A204.1 (cell line): ENCODE measurements at regions not wholly inside any gene's neighbourhood (a gene's known extent, or its start where the extent isn't known, plus 50 kb on each side); places are given as distances from the start of the nearest gene placed in this dataset.

Experiments used
- FAIRE-seq: peaks from 2 replicates; lab custom pipeline; 2012; peaks lifted over from hg19 to GRCh38; lab: Jason Lieb, UNC

DNA sequence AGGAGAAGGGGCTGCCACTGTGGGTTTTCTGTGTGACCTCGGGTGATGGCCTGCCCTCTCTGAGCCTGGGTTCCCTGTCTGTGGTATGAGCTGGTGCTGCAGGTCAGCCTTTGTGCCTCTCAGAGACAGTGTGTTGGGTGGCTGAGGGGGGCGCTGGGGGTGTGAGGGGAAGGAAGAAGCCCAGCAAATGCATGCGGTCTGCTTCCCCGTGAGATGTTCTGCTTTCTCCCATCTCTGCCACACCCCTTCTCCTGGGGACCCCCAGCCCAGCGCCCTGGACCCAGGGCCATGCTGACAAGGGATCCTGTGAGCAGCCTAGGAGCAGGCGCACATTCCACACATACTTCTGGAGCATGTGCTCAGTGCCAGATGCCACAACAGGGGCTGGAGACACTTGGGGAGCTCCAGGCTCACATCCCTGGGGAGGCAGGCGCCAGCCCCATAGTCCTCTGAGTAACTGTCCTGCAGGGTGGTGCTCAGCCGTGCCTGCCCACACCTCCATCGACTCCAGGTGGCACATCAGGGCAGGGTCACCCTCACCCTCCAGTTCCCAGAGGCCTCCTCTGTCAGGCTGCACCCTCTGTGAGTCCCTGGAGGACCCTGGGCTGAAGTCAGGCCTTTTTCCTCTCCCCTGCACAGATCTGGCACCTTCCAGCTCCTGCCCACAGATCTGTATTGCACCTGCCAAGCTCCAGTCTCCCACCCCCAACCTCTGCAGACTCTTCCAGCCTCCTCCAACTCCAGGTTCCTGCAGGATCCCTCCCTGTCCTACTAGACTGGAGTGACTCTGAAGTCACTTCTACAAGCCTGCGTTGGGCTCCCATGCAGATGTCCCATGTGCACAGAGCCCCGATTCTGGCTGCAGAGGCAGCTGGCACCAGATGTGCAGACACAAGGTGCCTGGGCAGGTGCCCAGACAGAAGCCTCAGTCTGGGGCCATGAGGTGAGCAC, 205.6 kb downstream of the KIF26A start:
- FAIRE-seq = no peak

DNA sequence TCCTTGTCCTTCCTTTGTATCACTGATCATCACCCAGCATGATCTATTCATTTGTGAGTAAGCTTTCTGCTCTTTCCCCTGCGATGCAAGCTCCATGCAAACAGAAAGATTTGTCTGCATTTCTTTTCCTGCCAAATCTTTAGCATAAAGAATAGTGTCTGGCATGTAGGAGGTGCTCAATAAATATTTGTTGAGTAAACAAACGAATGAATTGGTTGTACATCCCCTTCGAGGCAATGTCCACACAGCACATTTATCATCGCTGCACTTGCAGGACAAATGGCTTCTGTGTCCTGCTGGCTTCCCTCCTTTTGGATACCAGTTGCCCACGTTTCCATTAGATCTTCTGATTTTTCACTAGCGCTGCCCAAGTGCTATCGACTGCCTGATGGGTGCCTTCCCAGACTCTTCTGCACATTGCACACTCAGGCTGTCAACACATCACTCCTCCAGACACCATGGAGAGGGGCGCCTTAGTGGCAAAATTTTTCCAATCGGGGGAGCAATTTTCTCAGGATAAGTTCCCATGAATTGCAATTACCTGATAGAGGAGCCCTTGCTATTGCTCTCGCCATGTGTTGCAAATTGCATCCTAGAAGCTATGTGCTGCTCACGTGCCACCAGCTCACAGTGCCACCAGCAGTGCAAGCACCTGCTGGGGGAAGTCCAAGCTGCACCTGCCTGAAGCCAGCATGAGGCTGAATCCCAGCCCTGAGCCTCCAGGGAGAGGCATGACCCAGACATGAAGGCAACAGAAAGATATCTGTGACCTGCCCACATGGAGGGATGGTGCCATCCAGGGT, 206.6 kb downstream of the KIF26A start:
- no peak for FAIRE-seq

DNA sequence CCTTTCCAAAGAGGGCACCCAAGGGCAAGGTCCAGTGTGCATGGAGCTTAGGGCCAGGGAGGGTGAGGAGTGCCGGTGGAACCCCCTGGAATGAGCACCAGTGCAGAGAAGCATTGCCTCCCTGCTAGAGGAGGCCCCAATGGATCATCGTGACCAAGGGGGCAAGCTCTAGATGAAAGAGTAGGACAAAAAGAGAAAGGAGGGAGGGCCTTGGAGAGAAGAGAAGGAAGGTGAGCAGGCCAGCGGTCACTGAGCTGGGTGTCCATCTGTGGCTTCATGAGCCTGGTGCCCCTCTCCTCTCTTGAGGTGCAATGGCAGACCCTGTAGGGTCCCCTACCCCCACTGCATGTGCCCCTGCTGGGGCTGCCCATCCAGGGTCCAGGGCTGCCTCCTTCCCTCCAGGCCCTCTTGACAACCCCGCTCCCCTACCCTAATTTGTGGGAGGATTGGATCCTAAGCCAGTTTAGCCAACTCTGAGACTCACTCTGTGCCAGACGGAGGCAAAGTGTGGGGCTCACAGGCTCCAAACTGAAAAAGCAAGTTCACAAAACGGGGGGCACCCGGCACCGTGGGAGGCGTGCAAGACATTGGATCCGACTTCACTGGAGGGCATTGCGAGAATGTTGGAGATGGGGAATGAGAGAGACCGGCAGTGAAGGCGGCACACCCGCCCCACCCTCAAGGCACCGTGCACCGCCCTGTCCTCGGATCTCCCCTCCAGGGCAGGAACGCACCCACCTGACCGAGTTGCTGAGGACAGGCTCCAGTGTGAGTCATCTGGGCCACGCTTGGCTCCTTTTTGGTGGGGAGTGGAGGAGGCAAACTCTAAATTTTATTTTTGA, 207.5 kb downstream of the KIF26A start:
- FAIRE-seq = no peak

DNA sequence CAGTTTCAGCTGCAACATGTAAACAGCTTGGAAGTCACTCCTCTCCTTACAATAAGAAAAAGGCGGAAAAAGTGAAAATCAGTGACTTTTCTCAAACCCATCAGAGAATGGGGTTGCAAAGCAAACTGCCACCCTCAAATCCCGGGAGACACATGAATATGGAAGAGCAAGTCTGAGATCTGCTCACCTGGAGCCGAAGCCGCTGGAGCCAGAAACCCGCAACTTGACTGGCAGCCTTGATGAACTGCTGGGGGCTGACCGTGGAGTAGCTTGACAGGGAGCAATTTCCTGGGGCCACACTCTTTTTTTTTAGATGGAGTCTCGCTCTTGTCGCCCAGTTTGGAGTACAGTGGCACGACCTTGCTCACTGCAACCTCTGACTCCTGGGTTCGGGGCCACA, 208.2 kb downstream of the KIF26A start:
- no peak for FAIRE-seq

DNA sequence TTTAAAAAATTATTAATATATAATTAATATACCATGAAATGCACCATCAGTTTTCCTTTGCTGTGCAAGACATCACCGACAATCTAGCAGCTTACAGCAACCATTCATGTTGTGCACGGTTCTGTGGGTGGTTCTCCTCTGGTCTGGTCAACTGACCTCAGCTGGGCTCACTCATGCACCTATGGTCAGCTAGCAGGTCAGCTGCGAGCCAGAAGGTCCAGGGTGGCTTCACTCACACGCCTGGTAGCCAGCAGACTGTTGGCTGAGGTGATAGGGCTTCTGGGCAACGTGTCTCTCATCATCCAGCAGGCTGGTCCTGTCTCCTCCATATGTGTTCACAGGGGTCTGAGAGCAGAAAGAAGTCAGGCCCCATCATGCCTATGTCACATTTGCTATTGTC, 210.4 kb downstream of the KIF26A start:
- no peak for FAIRE-seq

DNA sequence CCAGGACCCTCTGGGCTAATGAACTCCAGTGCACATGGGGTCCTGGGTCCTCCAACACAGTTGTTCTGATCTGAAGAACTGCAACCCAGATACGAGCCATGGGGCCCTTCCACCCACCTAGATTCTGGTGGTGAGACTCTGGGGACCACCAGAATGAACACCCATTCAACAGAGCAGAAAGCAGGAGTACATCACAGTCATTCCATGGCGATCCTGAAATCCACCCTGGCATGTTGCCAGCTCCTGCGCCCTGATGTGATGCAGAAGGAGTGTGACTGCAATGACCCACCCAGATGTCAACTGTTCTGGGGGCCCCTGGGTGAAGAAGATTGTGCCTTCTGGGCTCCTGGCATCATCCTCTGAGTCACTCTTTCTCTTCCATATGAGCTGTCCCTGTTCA, 211.6 kb downstream of the KIF26A start:
- FAIRE-seq = no peak

DNA sequence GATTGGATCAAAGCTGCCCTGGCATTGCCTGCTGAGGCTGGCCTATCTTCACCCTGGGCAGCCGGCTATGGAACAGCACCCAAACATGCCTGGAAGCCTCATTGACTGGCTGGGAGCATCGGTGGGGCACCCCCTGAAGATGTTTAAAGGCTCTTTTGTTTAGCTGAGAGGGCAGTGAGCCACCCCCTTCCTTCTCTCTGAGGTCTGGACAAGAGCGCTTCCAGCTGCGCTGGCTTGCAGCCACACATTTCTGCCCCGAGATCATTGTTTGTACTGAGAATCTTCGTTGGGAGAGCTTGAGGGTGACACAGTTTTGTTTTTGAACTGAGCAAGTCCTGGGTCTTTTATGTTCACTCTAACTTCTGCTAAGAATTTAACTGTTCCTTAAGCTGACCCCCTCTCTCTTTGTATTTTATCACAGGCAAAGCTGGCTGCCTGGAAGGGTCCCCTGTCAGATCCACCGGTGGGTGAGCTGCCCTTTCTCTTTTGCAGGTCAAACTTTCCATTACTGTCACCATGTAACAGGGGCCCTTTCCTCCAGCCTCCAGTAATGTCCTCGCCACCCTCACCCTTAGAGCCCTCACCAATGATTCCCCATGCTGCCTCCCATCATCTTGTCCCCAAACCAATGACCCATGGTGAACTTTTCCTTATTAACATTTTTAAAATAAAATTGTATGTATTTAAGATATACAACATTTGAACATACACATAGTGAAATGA, 212.2 kb downstream of the KIF26A start:
- no peak for FAIRE-seq

DNA sequence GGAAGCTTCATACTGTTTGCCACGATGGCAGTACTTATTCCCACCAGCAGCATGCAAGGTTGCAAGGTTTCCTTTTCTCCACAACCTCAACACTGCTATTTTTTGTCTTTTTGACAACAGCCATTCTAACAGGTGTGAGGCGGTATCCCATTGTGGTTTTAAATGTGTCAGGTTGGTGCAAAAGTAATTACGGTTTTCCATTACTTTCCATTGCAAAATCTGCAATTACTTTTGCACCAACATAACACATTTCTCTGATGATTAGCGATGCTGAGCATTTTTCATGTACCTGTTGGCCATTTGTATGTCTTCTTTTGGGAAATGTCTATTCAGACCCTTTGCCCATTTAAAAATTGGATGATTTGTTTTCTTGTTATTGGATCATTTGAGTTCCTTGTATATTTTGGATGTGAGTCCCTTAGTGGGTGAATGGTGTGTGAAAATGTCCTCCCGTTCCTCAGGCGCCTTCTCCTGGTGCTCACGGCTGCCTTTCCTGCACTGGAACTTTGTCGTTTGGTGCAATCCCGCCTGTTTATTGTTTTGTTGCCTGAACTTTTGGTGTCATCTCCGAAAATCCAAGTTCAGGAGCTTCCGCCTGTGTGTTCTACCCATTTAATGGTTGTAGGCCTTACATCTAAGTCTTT, 213.6 kb downstream of the KIF26A start:
- FAIRE-seq = no peak

DNA sequence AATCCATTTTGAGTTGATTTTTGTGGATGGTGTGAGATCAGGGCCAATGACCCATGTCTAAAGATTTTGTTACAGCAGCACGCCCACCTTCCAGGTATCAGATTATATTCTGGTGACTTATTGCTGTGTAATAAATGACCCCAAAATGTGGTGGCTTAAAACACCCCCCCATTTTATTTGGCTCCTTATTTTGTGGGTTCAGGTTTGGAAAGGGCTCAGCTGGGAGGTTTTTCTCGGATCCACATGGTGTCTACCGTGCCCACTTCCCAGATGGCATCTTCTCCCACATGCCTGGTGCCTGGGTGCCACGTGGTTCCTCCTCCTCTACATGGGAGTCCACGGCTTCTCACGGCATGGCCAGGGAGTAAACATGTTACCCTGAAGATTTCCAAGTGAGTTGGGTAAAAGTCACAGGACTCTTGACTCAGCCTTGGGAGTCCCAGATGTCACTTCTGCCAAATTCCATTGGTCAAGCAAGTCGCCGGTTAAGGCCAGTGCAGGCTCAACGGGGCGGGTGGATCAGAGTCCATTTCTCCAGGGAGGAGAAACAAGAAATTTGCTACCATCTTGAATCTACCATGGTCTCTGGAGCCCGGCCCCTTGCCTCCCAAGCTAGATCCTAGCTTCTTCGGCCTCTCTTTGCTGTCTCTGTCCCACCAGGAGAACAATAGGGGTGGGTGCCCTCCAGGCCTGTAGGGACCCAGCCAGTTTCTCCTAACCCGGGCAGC, 214.3 kb downstream of the KIF26A start:
- no peak for FAIRE-seq

DNA sequence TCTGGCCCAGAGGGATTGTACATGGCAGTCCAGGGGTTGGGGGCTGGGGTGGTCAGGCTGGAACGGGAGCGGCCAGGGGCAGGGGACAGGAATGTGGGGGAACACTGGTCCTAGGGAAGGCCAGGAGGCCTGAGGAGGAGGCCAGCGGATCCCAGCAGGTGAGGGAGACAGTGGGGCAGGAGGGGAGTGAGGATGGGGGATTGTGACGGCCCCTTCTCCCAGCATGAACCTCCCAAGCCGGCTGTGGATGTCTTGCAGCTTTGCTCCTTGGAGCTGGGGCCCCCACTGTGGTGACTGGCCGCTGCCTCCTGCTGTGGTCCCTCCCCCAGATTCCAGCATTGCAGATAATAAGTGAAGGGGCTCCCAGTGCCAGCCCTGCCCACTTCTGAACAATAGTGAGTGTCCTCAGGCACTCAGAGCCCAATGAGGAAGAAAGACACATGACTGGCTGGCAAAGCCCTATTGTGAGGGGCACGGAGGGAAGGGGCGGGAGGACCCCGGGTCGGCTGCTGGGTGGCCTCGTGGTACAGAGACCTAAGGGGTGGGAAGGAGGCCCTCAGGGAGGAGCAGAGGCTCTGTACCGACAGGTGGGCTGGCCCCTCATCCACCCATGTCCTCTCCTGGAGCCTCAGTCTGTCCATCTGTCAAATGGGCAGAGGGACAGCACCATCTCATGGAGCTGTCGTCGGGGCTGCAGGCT, 215.0 kb downstream of the KIF26A start:
- FAIRE-seq = no peak

DNA sequence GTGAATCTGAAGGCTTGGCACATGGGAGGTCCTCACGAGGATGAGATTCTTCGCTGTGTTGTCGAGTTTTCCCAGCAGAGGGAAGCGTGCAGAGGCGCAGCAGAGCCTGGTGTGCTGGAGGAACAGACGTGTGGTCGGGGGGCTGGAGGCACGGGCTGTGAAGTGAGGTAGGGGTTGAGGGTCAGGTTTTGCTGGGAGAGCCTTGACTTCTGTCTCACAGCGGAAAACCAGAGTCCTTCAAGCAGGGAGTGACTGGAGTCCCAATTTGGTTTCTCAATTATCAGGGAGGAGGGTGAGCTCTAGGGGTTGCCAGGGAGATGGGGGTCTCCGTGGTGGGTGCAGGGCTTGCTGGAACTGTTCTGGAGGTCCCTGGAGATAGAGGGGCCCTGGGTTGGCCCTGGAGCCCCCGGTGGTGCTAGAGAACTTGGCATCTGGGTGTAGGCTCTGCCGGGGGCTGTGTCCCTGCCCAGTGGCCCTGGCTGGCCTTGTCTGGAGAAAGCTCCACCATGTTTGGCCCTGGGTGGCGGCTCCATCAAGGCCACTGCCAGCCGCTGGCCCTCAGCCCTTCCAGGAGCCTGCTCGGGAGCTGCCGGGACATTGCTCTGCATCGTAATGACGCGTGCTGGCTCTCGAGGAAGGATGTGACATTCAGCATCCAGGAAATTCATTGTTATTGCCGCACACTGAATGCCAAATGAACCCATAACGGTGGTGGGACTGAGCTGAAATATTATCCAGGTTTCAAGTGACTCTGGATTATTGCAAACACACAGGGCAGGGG, 215.7 kb downstream of the KIF26A start:
- FAIRE-seq = no peak

DNA sequence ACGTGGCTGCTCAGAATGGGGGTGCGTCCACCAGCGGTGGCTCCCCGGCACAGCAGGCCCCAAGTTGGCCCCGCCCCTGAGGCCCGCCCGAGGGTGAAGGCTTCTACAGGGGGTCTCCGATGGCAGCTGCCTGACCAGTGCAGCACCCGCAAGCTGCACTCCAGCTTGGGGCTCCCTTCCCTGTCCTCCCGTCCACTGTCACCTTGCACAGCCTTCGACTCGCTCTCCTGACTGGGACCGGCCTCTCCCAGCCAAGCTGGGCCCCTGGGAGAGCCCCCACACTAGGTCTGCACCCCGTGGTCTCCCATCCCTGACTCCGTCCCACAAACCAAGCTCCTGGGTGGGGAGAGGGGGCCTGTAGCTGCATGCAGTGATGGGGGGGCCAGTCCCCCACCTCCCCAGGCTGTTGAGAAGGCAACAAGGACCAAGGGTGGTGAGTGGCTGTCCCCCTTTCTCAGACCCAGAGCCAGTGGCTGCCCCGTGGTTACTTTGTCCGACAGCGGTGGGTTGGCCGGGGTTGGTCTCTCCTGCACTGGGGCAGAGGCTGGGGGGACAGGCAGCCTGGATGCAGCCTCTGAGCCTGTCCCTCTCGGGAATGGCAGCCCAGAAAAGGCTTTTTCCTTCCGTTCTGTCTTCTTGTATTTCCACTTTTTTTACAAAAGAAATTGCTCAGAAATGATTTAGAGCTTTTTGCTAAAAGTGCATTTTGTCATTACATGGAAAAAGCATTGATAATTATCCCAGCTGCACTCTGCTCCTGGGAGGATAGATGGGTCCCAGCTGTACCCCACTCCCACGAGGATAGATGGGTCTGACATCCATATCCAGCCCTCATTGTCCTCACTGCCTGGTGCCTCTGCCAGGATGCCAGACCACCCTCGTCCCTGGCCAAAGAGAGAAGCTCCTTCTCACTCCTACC, 217.0 kb downstream of the KIF26A start:
- FAIRE-seq = no peak

DNA sequence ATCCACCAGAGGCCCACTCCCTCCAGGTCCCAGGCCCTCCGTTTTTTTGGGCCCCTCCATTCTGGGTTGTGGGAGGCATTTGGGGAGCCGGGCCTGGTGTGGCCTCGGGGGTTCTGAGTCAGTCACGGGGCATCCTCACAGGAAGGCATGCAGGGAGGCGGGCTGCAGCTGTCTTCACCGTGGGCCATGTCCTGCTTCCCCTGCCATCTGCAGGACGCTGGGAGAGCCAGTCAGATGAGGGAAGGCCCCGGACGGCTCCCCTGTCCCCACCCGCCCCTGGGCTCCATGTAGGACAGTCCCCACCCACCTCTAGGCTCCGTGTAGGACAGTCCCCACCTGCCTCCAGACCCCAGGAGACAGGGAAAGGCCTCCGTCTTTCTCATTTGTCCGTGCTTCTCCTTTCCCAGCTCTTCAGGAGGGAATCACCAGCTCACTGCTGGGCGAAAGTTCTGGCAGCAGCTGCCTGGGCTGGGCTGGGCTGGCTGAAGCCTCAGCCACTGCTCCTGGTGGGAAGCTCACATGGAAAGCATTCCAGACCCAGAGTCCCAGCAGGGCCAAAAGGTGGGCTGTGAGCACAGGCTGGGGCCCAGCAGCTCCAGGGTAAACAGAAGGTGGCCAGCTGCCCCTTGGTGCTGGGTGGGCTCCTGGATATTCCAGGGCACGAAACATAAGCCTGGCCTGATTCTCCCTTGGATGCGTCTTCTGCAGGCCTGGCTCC, 217.8 kb downstream of the KIF26A start:
- no peak for FAIRE-seq

DNA sequence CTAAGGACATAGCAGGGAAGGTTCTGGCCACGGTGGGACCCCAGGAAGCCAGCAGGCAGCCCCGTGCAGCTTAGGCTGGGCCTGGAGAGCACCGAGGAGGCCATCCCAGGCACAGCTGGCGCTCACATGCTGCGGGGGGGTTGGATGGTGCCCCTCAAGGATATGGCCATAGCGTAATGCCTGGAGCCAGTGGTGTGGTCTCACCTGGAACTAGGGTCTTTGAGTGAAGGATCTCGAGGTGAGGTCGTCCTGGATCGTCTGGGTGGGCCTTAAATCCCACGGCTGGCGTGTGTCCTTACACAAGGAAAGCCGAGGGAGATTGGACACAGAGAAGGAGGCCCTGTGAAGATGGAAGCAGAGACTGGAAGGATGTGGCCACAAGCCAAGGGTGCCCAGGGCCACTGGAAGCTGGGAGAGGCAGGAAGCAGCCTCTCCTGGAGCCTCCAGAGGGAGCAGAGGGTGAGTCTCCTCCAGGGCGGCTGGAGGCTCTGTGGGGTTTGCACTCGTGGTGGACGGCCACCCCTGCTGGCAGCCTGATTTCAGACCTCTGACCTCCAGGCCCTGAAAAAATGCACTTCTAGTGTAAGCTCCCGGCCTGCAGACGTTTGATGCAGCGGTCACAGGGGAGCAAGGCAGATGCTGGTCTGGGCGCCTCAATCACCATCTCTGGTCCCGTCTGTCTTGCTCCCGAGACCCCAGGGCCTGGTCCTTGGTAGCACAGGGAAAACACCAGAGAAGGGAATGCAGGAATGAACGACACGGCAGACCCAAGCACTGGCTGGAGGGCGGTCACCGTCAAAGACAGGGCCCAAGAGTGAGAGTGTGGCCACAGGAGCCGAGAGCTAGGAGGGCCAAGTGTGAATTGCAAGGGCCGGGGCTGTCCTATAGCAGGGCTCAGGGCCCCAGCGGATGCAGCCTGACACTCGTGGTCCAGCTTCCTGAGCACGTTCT, 218.6 kb downstream of the KIF26A start:
- FAIRE-seq = no peak

DNA sequence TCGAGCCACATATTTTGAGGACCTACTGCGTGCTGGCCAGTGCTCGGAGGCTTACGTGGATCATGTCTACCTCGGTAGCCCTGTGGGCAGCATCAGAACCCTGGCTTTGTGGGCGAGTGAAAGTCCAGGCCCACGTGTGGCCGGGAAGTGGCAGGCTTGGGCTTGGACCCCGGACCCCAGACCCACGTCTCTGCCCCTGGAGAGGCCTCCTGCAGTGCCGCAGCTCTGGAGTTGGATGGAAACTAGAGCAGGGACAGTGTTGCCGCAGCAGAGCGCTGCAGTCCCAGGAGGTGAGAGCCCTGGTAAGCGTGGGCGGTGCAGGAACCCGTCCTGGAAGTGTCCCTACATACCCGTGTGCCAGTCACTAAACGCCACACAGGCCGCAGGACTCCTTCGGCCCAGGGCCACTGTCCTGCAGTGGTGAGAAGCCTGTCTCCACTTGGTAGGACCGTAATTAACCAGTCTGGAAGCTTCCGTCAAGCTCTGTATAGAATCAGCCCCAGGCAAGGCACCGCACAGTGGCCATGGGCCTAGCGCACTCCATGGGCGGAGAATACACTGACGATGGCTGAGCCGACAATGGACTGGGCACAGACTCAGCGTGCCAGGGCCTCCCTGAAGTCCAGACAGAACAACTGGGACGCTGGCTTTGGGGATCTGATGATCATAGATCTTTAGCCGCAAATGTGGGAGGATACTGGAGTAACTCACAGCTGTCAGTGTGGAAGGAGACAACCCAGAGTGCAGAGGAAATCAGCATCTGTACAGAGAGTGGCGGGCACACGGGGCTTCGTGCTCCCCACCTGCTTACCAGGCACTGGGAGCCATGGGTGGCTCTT, 219.5 kb downstream of the KIF26A start:
- no peak for FAIRE-seq
